SU-DHL-6 (cell line): ENCODE measurements at regions not wholly inside any gene's neighbourhood (a gene's known extent, or its start where the extent isn't known, plus 50 kb on each side); places are given as distances from the start of the nearest gene placed in this dataset.

Experiments
- CTCF ChIP-seq: fragments of 200-600 bp; sonication (generic); IDR thresholded peaks from one replicate; pipeline ENCODE4 v1.5.1; 2017; ENCODE audit warnings: antibody characterized with exemption, mild to moderate bottlenecking, low read length, moderate library complexity; ENCODE audit not compliant: insufficient read depth, poor library complexity, severe bottlenecking
- EZH2phosphoT487 ChIP-seq: fragments of 200-600 bp; sonication (generic), shearing (Covaris generic); conservative IDR thresholded peaks from 2 replicates; pipeline ENCODE4 v1.6.1; 2018; ENCODE audit warnings: mild to moderate bottlenecking, antibody characterized with exemption, low read length, moderate library complexity, mixed read lengths

- TF ChIP-seq CTCF (no peak), EZH2phosphoT487 (no peak)
These were observed 147.5 kb upstream of the PPP2R2D start for GRCh38 chr10:131753336-131753735.
